ENCODE measurements at regions not wholly inside any gene's neighbourhood (a gene's known extent, or its start where the extent isn't known, plus 50 kb on each side); places are given as distances from the start of the nearest gene placed in this dataset.
"Not testable (repeated sequence)": the region's sequence is repeated elsewhere in the genome, so short reads cannot be mapped to it uniquely, and the experiment has no call there.

GRCh38 chr5:86465052-86465838 is 152.5 kb upstream of the COX7C start:
- Mint-ChIP-seq H3K27me3 (no peaks in the 10 kb centered on the region), H3K4me1 (no peaks in the 10 kb centered on the region), H3K9me3 (peaks cover 0 to 29% (median 9%) of the 10 kb centered on the region in 7 donors), H3K36me3 (no peaks in the 10 kb centered on the region), H3K27ac (no peak overlapping the region), H3K4me3 (no peak overlapping the region)
- Histone ChIP-seq H3K4me3 (ENCODE audit: low read depth, low read length) (no peak overlapping the region), H3K27me3 (ENCODE audit: control insufficient read depth, insufficient read depth, low read length) (no peaks in the 10 kb centered on the region), H3K27ac (ENCODE audit: insufficient read depth, low read length, poor library complexity, severe bottlenecking) (no peak overlapping the region), H3K9me3 (ENCODE audit: control insufficient read depth in 2 of 2, low read length in 2 of 2) (peaks cover 10 to 33% of the 10 kb centered on the region in 2 experiments), H3K36me3 (ENCODE audit: control insufficient read depth, insufficient read depth, low read length) (no peaks in the 10 kb centered on the region), H3K4me1 (ENCODE audit: control insufficient read depth, insufficient read depth, low read length, poor library complexity, severe bottlenecking) (no peaks in the 10 kb centered on the region)
- DNase-seq (no peak), ATAC-seq (ENCODE audit: low read depth in 2 of 2) (no peak)

GRCh38 chr5:86466721-86467120 is 151.0 kb upstream of the COX7C start:
- not testable (repeated sequence) for H3K27ac ChIP-seq (ENCODE audit: insufficient read depth, low read length, poor library complexity, severe bottlenecking); H3K4me3 ChIP-seq (ENCODE audit: low read depth, low read length); H3K27me3 ChIP-seq (ENCODE audit: control insufficient read depth, insufficient read depth, low read length); ATAC-seq (ENCODE audit: low read depth in 2 of 2); H3K4me1 ChIP-seq (ENCODE audit: control insufficient read depth, insufficient read depth, low read length, poor library complexity, severe bottlenecking); H3K36me3 Mint-ChIP-seq; H3K4me1 Mint-ChIP-seq; H3K27me3 Mint-ChIP-seq; H3K4me3 Mint-ChIP-seq; H3K36me3 ChIP-seq (ENCODE audit: control insufficient read depth, insufficient read depth, low read length); DNase-seq; H3K27ac Mint-ChIP-seq
- H3K9me3 ChIP-seq (ENCODE audit: control insufficient read depth in 2 of 2, low read length in 2 of 2) = peaks cover 10 to 33% of the 10 kb centered on the region in 2 experiments
- H3K9me3 Mint-ChIP-seq = peaks cover 0 to 24% (median 9%) of the 10 kb centered on the region in 7 donors

GRCh38 chr5:86482008-86482407 is 135.7 kb upstream of the COX7C start:
- H3K4me1 Mint-ChIP-seq = no peaks in the 10 kb centered on the region
- H3K36me3 Mint-ChIP-seq = no peaks in the 10 kb centered on the region
- no peaks in the 10 kb centered on the region for H3K4me1 ChIP-seq (ENCODE audit: control insufficient read depth, insufficient read depth, low read length, poor library complexity, severe bottlenecking)
- no peak for DNase-seq
- H3K27ac Mint-ChIP-seq = no peak overlapping the region
- H3K27me3 ChIP-seq (ENCODE audit: control insufficient read depth, insufficient read depth, low read length) = no peaks in the 10 kb centered on the region
- no peaks in the 10 kb centered on the region for H3K9me3 ChIP-seq (ENCODE audit: control insufficient read depth in 2 of 2, low read length in 2 of 2)
- peaks cover 0 to 8% (median 0%) of the 10 kb centered on the region in 7 donors for H3K9me3 Mint-ChIP-seq
- H3K4me3 ChIP-seq (ENCODE audit: low read depth, low read length) = no peak overlapping the region
- H3K27ac ChIP-seq (ENCODE audit: insufficient read depth, low read length, poor library complexity, severe bottlenecking) = no peak overlapping the region
- no peaks in the 10 kb centered on the region for H3K27me3 Mint-ChIP-seq
- no peaks in the 10 kb centered on the region for H3K36me3 ChIP-seq (ENCODE audit: control insufficient read depth, insufficient read depth, low read length)
- no peak overlapping the region for H3K4me3 Mint-ChIP-seq
- ATAC-seq (ENCODE audit: low read depth in 2 of 2) = no peak

- Mint-ChIP-seq H3K4me3 (no peak overlapping the region), H3K27ac (no peak overlapping the region), H3K4me1 (no peaks in the 10 kb centered on the region), H3K36me3 (no peaks in the 10 kb centered on the region), H3K9me3 (peaks cover 0 to 3% (median 0%) of the 10 kb centered on the region in 7 donors), H3K27me3 (no peaks in the 10 kb centered on the region)
- no peaks in the 10 kb centered on the region for H3K9me3 ChIP-seq (ENCODE audit: control insufficient read depth in 2 of 2, low read length in 2 of 2)
- no peaks in the 10 kb centered on the region for H3K4me1 ChIP-seq (ENCODE audit: control insufficient read depth, insufficient read depth, low read length, poor library complexity, severe bottlenecking)
- DNase-seq = no peak
- H3K27me3 ChIP-seq (ENCODE audit: control insufficient read depth, insufficient read depth, low read length) = no peaks in the 10 kb centered on the region
- no peak overlapping the region for H3K4me3 ChIP-seq (ENCODE audit: low read depth, low read length)
- ATAC-seq (ENCODE audit: low read depth in 2 of 2) = no peak
- H3K27ac ChIP-seq (ENCODE audit: insufficient read depth, low read length, poor library complexity, severe bottlenecking) = no peak overlapping the region
- no peaks in the 10 kb centered on the region for H3K36me3 ChIP-seq (ENCODE audit: control insufficient read depth, insufficient read depth, low read length)
Observed at GRCh38 chr5:86493777-86494176, 124.0 kb upstream of the COX7C start.

- Histone ChIP-seq H3K9me3 (ENCODE audit: control insufficient read depth in 2 of 2, low read length in 2 of 2) (no peaks in the 10 kb centered on the region), H3K27me3 (ENCODE audit: control insufficient read depth, insufficient read depth, low read length) (no peaks in the 10 kb centered on the region), H3K36me3 (ENCODE audit: control insufficient read depth, insufficient read depth, low read length) (no peaks in the 10 kb centered on the region), H3K27ac (ENCODE audit: insufficient read depth, low read length, poor library complexity, severe bottlenecking) (no peak overlapping the region), H3K4me3 (ENCODE audit: low read depth, low read length) (no peak overlapping the region), H3K4me1 (ENCODE audit: control insufficient read depth, insufficient read depth, low read length, poor library complexity, severe bottlenecking) (no peaks in the 10 kb centered on the region)
- Mint-ChIP-seq H3K9me3 (no peaks in the 10 kb centered on the region), H3K4me3 (no peak overlapping the region), H3K27me3 (peaks cover 4% of the 10 kb centered on the region), H3K4me1 (no peaks in the 10 kb centered on the region), H3K27ac (no peak overlapping the region), H3K36me3 (no peaks in the 10 kb centered on the region)
- no peak for DNase-seq
- no peak for ATAC-seq (ENCODE audit: low read depth in 2 of 2)
Observed at GRCh38 chr5:86500947-86501346, 116.8 kb upstream of the COX7C start.

GRCh38 chr5:86507574-86507973 is 110.2 kb upstream of the COX7C start:
- no peaks in the 10 kb centered on the region for H3K27me3 Mint-ChIP-seq
- Histone ChIP-seq H3K9me3 (ENCODE audit: control insufficient read depth in 2 of 2, low read length in 2 of 2) (no peaks in the 10 kb centered on the region), H3K4me3 (ENCODE audit: low read depth, low read length) (no peak overlapping the region), H3K36me3 (ENCODE audit: control insufficient read depth, insufficient read depth, low read length) (no peaks in the 10 kb centered on the region), H3K4me1 (ENCODE audit: control insufficient read depth, insufficient read depth, low read length, poor library complexity, severe bottlenecking) (no peaks in the 10 kb centered on the region), H3K27me3 (ENCODE audit: control insufficient read depth, insufficient read depth, low read length) (no peaks in the 10 kb centered on the region), H3K27ac (ENCODE audit: insufficient read depth, low read length, poor library complexity, severe bottlenecking) (no peak overlapping the region)
- H3K4me1 Mint-ChIP-seq = no peaks in the 10 kb centered on the region
- H3K36me3 Mint-ChIP-seq = no peaks in the 10 kb centered on the region
- DNase-seq (no peak), ATAC-seq (ENCODE audit: low read depth in 2 of 2) (no peak)
- H3K9me3 Mint-ChIP-seq = peaks cover 0 to 6% (median 2%) of the 10 kb centered on the region in 7 donors
- H3K4me3 Mint-ChIP-seq = no peak overlapping the region
- no peak overlapping the region for H3K27ac Mint-ChIP-seq

GRCh38 chr5:86510330-86510915 is 107.3 kb upstream of the COX7C start:
- not testable (repeated sequence) for H3K9me3 Mint-ChIP-seq; H3K4me1 ChIP-seq (ENCODE audit: control insufficient read depth, insufficient read depth, low read length, poor library complexity, severe bottlenecking); H3K36me3 ChIP-seq (ENCODE audit: control insufficient read depth, insufficient read depth, low read length); H3K36me3 Mint-ChIP-seq; H3K27me3 Mint-ChIP-seq; H3K4me3 Mint-ChIP-seq; ATAC-seq (ENCODE audit: low read depth in 2 of 2); H3K4me1 Mint-ChIP-seq; H3K27ac ChIP-seq (ENCODE audit: insufficient read depth, low read length, poor library complexity, severe bottlenecking); H3K27me3 ChIP-seq (ENCODE audit: control insufficient read depth, insufficient read depth, low read length); H3K4me3 ChIP-seq (ENCODE audit: low read depth, low read length); DNase-seq; H3K9me3 ChIP-seq (ENCODE audit: control insufficient read depth in 2 of 2, low read length in 2 of 2); H3K27ac Mint-ChIP-seq

GRCh38 chr5:86523718-86524117 is 94.0 kb upstream of the COX7C start:
- H3K9me3 ChIP-seq (ENCODE audit: control insufficient read depth in 2 of 2, low read length in 2 of 2) = no peaks in the 10 kb centered on the region
- no peaks in the 10 kb centered on the region for H3K36me3 ChIP-seq (ENCODE audit: control insufficient read depth, insufficient read depth, low read length)
- Mint-ChIP-seq H3K36me3 (no peaks in the 10 kb centered on the region), H3K4me3 (no peak overlapping the region), H3K4me1 (no peaks in the 10 kb centered on the region), H3K27ac (no peak overlapping the region), H3K27me3 (peaks cover 10% of the 10 kb centered on the region), H3K9me3 (peaks cover 0 to 2% (median 0%) of the 10 kb centered on the region in 7 donors)
- H3K27me3 ChIP-seq (ENCODE audit: control insufficient read depth, insufficient read depth, low read length) = no peaks in the 10 kb centered on the region
- DNase-seq (no peak), ATAC-seq (ENCODE audit: low read depth in 2 of 2) (no peak)
- no peaks in the 10 kb centered on the region for H3K4me1 ChIP-seq (ENCODE audit: control insufficient read depth, insufficient read depth, low read length, poor library complexity, severe bottlenecking)
- no peak overlapping the region for H3K27ac ChIP-seq (ENCODE audit: insufficient read depth, low read length, poor library complexity, severe bottlenecking)
- H3K4me3 ChIP-seq (ENCODE audit: low read depth, low read length) = no peak overlapping the region
